GM06990 (cell line): ENCODE measurements at regions not wholly inside any gene's neighbourhood (a gene's known extent, or its start where the extent isn't known, plus 50 kb on each side); places are given as distances from the start of the nearest gene placed in this dataset.

Source experiments
- DNase-seq: peaks from one replicate; pipeline ENCODE4 v3.0.0-alpha.2; 2011; ENCODE audit not compliant: insufficient read length; ENCODE audit errors: extremely low read depth
- H3K27me3 ChIP-seq: replicated peaks from 2 replicates; pipeline ENCODE4 v1.6.0; 2011; ENCODE audit warnings: low read length; ENCODE audit not compliant: control insufficient read depth, insufficient read depth
- H3K36me3 ChIP-seq: 2 replicates; pipeline ENCODE4 v1.5.1; 2011; ENCODE audit warnings: low read length; ENCODE audit not compliant: control insufficient read depth, insufficient read depth
- H3K4me3 ChIP-seq: replicated peaks from 2 replicates; pipeline ENCODE4 v1.5.1; 2011; ENCODE audit warnings: low read depth, mild to moderate bottlenecking, control low read depth, low read length
- CTCF ChIP-seq: IDR thresholded peaks from 2 replicates; pipeline ENCODE4 v1.5.1; 2011; ENCODE audit warnings: low read length, control low read depth, mild to moderate bottlenecking, inconsistent platforms; ENCODE audit not compliant: insufficient read depth, poor library complexity, severe bottlenecking

GRCh38 chr4:106421441-106422296 is 53.1 kb upstream of the GIMD1 start:
- no peak for TF ChIP-seq CTCF
- no peaks in the 10 kb centered on the region for H3K27me3 ChIP-seq
- H3K4me3 ChIP-seq = no peak overlapping the region
- no peaks in the 10 kb centered on the region for H3K36me3 ChIP-seq
- no peak for DNase-seq

DNA sequence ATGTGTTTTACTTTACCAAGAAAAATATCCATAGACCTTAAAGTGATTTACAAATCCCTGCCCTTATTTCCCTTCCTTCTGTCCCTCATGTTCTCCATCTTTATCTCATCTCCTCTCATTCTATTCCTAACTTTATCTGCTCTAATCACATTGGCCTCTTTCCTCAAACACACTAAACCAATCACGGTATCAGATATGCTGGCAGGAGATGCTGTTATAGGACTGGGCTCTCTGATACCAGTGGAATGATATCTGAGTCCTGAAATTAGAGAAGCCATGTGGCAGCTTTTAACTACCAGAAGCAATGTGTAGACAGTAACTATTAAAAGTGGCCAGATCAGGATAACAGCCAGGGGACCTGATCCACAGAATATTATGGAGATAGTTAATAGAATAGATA is 49.9 kb upstream of the GIMD1 start:
- no peak for TF ChIP-seq CTCF
- DNase-seq = no peak
- no peak overlapping the region for H3K4me3 ChIP-seq
- no peaks in the 10 kb centered on the region for H3K27me3 ChIP-seq
- H3K36me3 ChIP-seq = no peaks in the 10 kb centered on the region
